ENCODE measurements at regions not wholly inside any gene's neighbourhood (a gene's known extent, or its start where the extent isn't known, plus 50 kb on each side); places are given as distances from the start of the nearest gene placed in this dataset.

- TF ChIP-seq, protein P1, sequence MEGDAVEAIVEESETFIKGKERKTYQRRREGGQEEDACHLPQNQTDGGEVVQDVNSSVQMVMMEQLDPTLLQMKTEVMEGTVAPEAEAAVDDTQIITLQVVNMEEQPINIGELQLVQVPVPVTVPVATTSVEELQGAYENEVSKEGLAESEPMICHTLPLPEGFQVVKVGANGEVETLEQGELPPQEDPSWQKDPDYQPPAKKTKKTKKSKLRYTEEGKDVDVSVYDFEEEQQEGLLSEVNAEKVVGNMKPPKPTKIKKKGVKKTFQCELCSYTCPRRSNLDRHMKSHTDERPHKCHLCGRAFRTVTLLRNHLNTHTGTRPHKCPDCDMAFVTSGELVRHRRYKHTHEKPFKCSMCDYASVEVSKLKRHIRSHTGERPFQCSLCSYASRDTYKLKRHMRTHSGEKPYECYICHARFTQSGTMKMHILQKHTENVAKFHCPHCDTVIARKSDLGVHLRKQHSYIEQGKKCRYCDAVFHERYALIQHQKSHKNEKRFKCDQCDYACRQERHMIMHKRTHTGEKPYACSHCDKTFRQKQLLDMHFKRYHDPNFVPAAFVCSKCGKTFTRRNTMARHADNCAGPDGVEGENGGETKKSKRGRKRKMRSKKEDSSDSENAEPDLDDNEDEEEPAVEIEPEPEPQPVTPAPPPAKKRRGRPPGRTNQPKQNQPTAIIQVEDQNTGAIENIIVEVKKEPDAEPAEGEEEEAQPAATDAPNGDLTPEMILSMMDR (IDR thresholded peaks at IDR 0.05; ENCODE audit: low read depth, low read length, missing control alignments) = no peak
- no peak for DNase-seq (ENCODE audit: extremely low read depth, low read depth)
- H3K4me3 ChIP-seq (replicated peaks; ENCODE audit: low read depth, low read length) = no peak overlapping the region
Observed at GRCh38 chr5:87787625-87788256, 375.0 kb upstream of the CCNH start.

GRCh38 chr5:87787086-87787485, 374.4 kb upstream of the CCNH start:
- TF ChIP-seq, protein P1 (IDR thresholded peaks at IDR 0.05; ENCODE audit: low read depth, low read length, missing control alignments) = no peak
- no peak overlapping the region for H3K4me3 ChIP-seq (replicated peaks; ENCODE audit: low read depth, low read length)
- no peak for DNase-seq (ENCODE audit: extremely low read depth, low read depth)

GRCh38 chr5:87786471-87786870, 373.7 kb upstream of the CCNH start:
- H3K4me3 ChIP-seq (replicated peaks; ENCODE audit: low read depth, low read length) = no peak overlapping the region
- TF ChIP-seq, protein P1 (IDR thresholded peaks at IDR 0.05; ENCODE audit: low read depth, low read length, missing control alignments) = no peak
- no peak for DNase-seq (ENCODE audit: extremely low read depth, low read depth)

GRCh38 chr5:87785554-87786335, 373.0 kb upstream of the CCNH start:
- DNase-seq (ENCODE audit: extremely low read depth, low read depth) = no peak
- TF ChIP-seq, protein P1 (IDR thresholded peaks at IDR 0.05; ENCODE audit: low read depth, low read length, missing control alignments) = no peak
- H3K4me3 ChIP-seq (replicated peaks; ENCODE audit: low read depth, low read length) = no peak overlapping the region

- TF ChIP-seq, protein P1 (IDR thresholded peaks at IDR 0.05; ENCODE audit: low read depth, low read length, missing control alignments) = no peak
- H3K4me3 ChIP-seq (replicated peaks; ENCODE audit: low read depth, low read length) = no peak overlapping the region
- no peak for DNase-seq (ENCODE audit: extremely low read depth, low read depth)
Observed at GRCh38 chr5:87784879-87785495, 372.3 kb upstream of the CCNH start.

DNA sequence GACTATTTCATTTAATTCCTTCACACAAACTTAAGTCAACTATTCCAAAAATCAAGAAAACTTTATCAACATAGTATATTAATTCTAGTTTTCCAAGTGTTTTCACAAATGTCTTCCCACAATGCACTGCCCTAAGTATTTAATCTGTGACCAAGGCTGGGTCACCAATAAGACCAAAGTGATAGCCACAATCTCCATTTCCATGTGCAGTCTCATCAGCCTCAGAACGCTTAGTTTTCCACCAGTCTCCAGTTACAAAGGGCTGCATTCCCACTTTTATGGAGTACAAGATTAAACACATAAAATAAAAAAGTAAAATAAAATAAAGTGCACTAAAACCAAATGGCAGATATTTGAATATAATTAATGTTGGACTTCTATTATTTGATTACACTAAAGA, 371.6 kb upstream of the CCNH start:
- no peak overlapping the region for H3K4me3 ChIP-seq (replicated peaks; ENCODE audit: low read depth, low read length)
- DNase-seq (ENCODE audit: extremely low read depth, low read depth) = no peak
- TF ChIP-seq, protein P1 (IDR thresholded peaks at IDR 0.05; ENCODE audit: low read depth, low read length, missing control alignments) = no peak

All from HFF-Myc (cell line).